ENCODE measurements at regions not wholly inside any gene's neighbourhood (a gene's known extent, or its start where the extent isn't known, plus 50 kb on each side); places are given as distances from the start of the nearest gene placed in this dataset.
"Not testable (repeated sequence)": the region's sequence is repeated elsewhere in the genome, so short reads cannot be mapped to it uniquely, and the experiment has no call there.

- Histone ChIP-seq H3K4me2 (ENCODE audit: low read length) (no peak overlapping the region), H3K9me3 (ENCODE audit: control insufficient read depth, low read length) (no peaks in the 10 kb centered on the region), H3K4me3 (ENCODE audit: low read depth, low read length) (no peak overlapping the region), H3K79me2 (no peaks in the 10 kb centered on the region), H3K4me1 (no peaks in the 10 kb centered on the region), H2AFZ (no peak overlapping the region), H3K27ac (no peak overlapping the region), H3K27me3 (ENCODE audit: control insufficient read depth, insufficient read depth, low read length) (no peaks in the 10 kb centered on the region), H3K9ac (no peak overlapping the region), H3K36me3 (ENCODE audit: control insufficient read depth, insufficient read depth, low read length) (no peaks in the 10 kb centered on the region)
- TF ChIP-seq CTCF (IDR thresholded peaks at IDR 0.05), result no peak
Observed at GRCh38 chr18:9003406-9004100, 98.9 kb upstream of the NDUFV2 start.

GRCh38 chr18:9004308-9004707, 98.2 kb upstream of the NDUFV2 start:
- not testable (repeated sequence) for H3K36me3 ChIP-seq (ENCODE audit: control insufficient read depth, insufficient read depth, low read length); H3K27ac ChIP-seq; H3K4me2 ChIP-seq (ENCODE audit: low read length); H3K9me3 ChIP-seq (ENCODE audit: control insufficient read depth, low read length); H3K4me1 ChIP-seq; H3K4me3 ChIP-seq (ENCODE audit: low read depth, low read length); H3K9ac ChIP-seq; H3K27me3 ChIP-seq (ENCODE audit: control insufficient read depth, insufficient read depth, low read length); H3K79me2 ChIP-seq; H2AFZ ChIP-seq

GRCh38 chr18:9007700-9008099, 94.8 kb upstream of the NDUFV2 start:
- H3K9ac ChIP-seq; H3K9me3 ChIP-seq (ENCODE audit: control insufficient read depth, low read length); H3K4me3 ChIP-seq (ENCODE audit: low read depth, low read length); H2AFZ ChIP-seq; H3K4me1 ChIP-seq; H3K79me2 ChIP-seq; H3K27me3 ChIP-seq (ENCODE audit: control insufficient read depth, insufficient read depth, low read length); H3K27ac ChIP-seq; H3K4me2 ChIP-seq (ENCODE audit: low read length); H3K36me3 ChIP-seq (ENCODE audit: control insufficient read depth, insufficient read depth, low read length): not testable (repeated sequence)

- H3K4me2 ChIP-seq (ENCODE audit: low read length), result no peak overlapping the region
Observed at GRCh38 chr18:9008200-9008708, 94.2 kb upstream of the NDUFV2 start.

GRCh38 chr18:9008709-9009635, 93.5 kb upstream of the NDUFV2 start:
- no peaks in the 10 kb centered on the region for H3K9me3 ChIP-seq (ENCODE audit: control insufficient read depth, low read length)
- no peak overlapping the region for H3K27ac ChIP-seq
- no peak overlapping the region for H3K9ac ChIP-seq
- no peaks in the 10 kb centered on the region for H3K79me2 ChIP-seq
- H3K4me1 ChIP-seq, result no peaks in the 10 kb centered on the region
- no peak overlapping the region for H2AFZ ChIP-seq
- no peak for TF ChIP-seq CTCF (IDR thresholded peaks at IDR 0.05)
- H3K4me2 ChIP-seq (ENCODE audit: low read length), result no peak overlapping the region
- no peak overlapping the region for H3K4me3 ChIP-seq (ENCODE audit: low read depth, low read length)
- H3K36me3 ChIP-seq (ENCODE audit: control insufficient read depth, insufficient read depth, low read length), result no peaks in the 10 kb centered on the region
- H3K27me3 ChIP-seq (ENCODE audit: control insufficient read depth, insufficient read depth, low read length), result no peaks in the 10 kb centered on the region

More at GRCh38 chr18:9008200-9008708, 94.2 kb upstream of the NDUFV2 start:
- Histone ChIP-seq H3K4me1 (no peaks in the 10 kb centered on the region), H3K27ac (no peak overlapping the region), H3K9me3 (ENCODE audit: control insufficient read depth, low read length) (no peaks in the 10 kb centered on the region), H3K9ac (no peak overlapping the region), H3K36me3 (ENCODE audit: control insufficient read depth, insufficient read depth, low read length) (no peaks in the 10 kb centered on the region), H3K4me3 (ENCODE audit: low read depth, low read length) (no peak overlapping the region), H3K27me3 (ENCODE audit: control insufficient read depth, insufficient read depth, low read length) (no peaks in the 10 kb centered on the region), H3K79me2 (no peaks in the 10 kb centered on the region), H2AFZ (no peak overlapping the region)
- TF ChIP-seq CTCF (IDR thresholded peaks at IDR 0.05), result no peak

All from parathyroid adenoma (tissue), 2 donors.